Thyroid gland (tissue), 4 donors: ENCODE measurements at regions not wholly inside any gene's neighbourhood (a gene's known extent, or its start where the extent isn't known, plus 50 kb on each side); places are given as distances from the start of the nearest gene placed in this dataset.

Experiments used
- DNase-seq, 2 donors: peaks; one replicate each; pipeline ENCODE4 v3.0.0-alpha.2; 2019
- H3K27ac ChIP-seq, 3 donors: fragments of 200-600 bp; sonication (generic); 1 replicate in 2 of 3; 2 replicates in 1 of 3; pipeline ENCODE4 v1.5.1; 2016 to 2019; ENCODE audit warnings: mild to moderate bottlenecking in 1 of 3, moderate library complexity in 1 of 3
- H3K27me3 ChIP-seq: fragments of 200-600 bp; sonication (generic); one replicate; pipeline ENCODE4 v1.5.1; 2019
- H3K36me3 ChIP-seq, 2 donors: fragments of 200-600 bp; sonication (generic); one replicate each; pipeline ENCODE4 v1.5.1; 2016 to 2019
- H3K4me1 ChIP-seq, 2 donors: fragments of 200-600 bp; sonication (generic); one replicate each; pipeline ENCODE4 v1.5.1; 2017 to 2019
- H3K4me3 ChIP-seq, 3 donors: fragments of 200-600 bp; sonication (generic); replicated peaks in 1 of 3; 1 replicate in 2 of 3; 2 replicates in 1 of 3; pipeline ENCODE4 v1.5.1; 2016; ENCODE audit warnings: mild to moderate bottlenecking in 1 of 3
- H3K9me3 ChIP-seq: fragments of 200-600 bp; sonication (generic); one replicate; pipeline ENCODE4 v1.5.1; 2017
- CTCF ChIP-seq, 6 experiments: fragments of 200-600 bp in 3 of 6; fragments of 450-650 bp in 3 of 6; sonication (generic) in 3 of 6; IDR thresholded peaks; one replicate each; pipeline ENCODE4 v1.5.1; 2016 to 2019; ENCODE audit warnings: antibody characterized with exemption in 6 of 6, mild to moderate bottlenecking in 2 of 6, inconsistent platforms in 1 of 6, moderate library complexity in 1 of 6
- POLR2A ChIP-seq, 2 donors: fragments of 450-650 bp; IDR thresholded peaks; one replicate each; pipeline ENCODE4 v1.6.1; 2017; ENCODE audit warnings: antibody characterized with exemption in 2 of 2, mild to moderate bottlenecking in 2 of 2, moderate library complexity in 1 of 2
- WGBS, 2 donors: methylation state at CpG; one replicate each; pipeline ENCODE4 v1.1.5; 2017; 5-methylcytosine and 5-hydroxymethylcytosine counted together
- intact Hi-C: fragments of 100-400 bp; cut with DNase I; formaldehyde crosslinking; loops from one replicate; pipeline ENCODE4 v1.15.1; 2023

GRCh38 chr18:72235422-72235821, 308.7 kb downstream of the CBLN2 start:
- Histone ChIP-seq H3K36me3 (no peaks in the 10 kb centered on the region), H3K4me1 (no peaks in the 10 kb centered on the region), H3K4me3 (no peak overlapping the region), H3K27me3 (no peaks in the 10 kb centered on the region), H3K27ac (no peak overlapping the region), H3K9me3 (no peaks in the 10 kb centered on the region)
- DNase-seq = no peak
- intact Hi-C loops = no loop called here
- TF ChIP-seq POLR2A (IDR thresholded peaks at IDR 0.05) = no peak
- no peak for TF ChIP-seq CTCF (IDR thresholded peaks at IDR 0.05)
- WGBS, 2 donors = 55 to 61% methylated on average over 2 of the region's 2 CpGs

GRCh38 chr18:72233106-72233505, 311.0 kb downstream of the CBLN2 start:
- intact Hi-C loops = no loop called here
- WGBS, 2 donors = 55 to 58% methylated on average over 4 of the region's 4 CpGs
- no peak for DNase-seq
- Histone ChIP-seq H3K27me3 (no peaks in the 10 kb centered on the region), H3K4me1 (no peaks in the 10 kb centered on the region), H3K27ac (no peak overlapping the region), H3K36me3 (no peaks in the 10 kb centered on the region), H3K9me3 (no peaks in the 10 kb centered on the region), H3K4me3 (no peak overlapping the region)
- TF ChIP-seq POLR2A (IDR thresholded peaks at IDR 0.05) (no peak), CTCF (IDR thresholded peaks at IDR 0.05) (no peak)

- intact Hi-C loops = no loop called here
- H3K36me3 ChIP-seq = no peaks in the 10 kb centered on the region
- no peak overlapping the region for H3K4me3 ChIP-seq
- 46 to 53% methylated on average over 3 of the region's 3 CpGs for WGBS, 2 donors
- TF ChIP-seq CTCF (IDR thresholded peaks at IDR 0.05) = no peak
- no peak for TF ChIP-seq POLR2A (IDR thresholded peaks at IDR 0.05)
- H3K27me3 ChIP-seq = no peaks in the 10 kb centered on the region
- no peak for DNase-seq
- no peaks in the 10 kb centered on the region for H3K4me1 ChIP-seq
- H3K9me3 ChIP-seq = no peaks in the 10 kb centered on the region
- H3K27ac ChIP-seq = no peak overlapping the region
Measured at GRCh38 chr18:72232644-72233043, 311.5 kb downstream of the CBLN2 start.

GRCh38 chr18:72225958-72226357, 318.2 kb downstream of the CBLN2 start:
- no peak overlapping the region for H3K27ac ChIP-seq
- no peaks in the 10 kb centered on the region for H3K36me3 ChIP-seq
- intact Hi-C loops = no loop called here
- 72 to 85% methylated on average over 4 of the region's 4 CpGs for WGBS, 2 donors
- H3K9me3 ChIP-seq = no peaks in the 10 kb centered on the region
- H3K27me3 ChIP-seq = no peaks in the 10 kb centered on the region
- no peak for DNase-seq
- no peaks in the 10 kb centered on the region for H3K4me1 ChIP-seq
- TF ChIP-seq CTCF (IDR thresholded peaks at IDR 0.05) (no peak), POLR2A (IDR thresholded peaks at IDR 0.05) (no peak)
- H3K4me3 ChIP-seq = no peak overlapping the region

GRCh38 chr18:72223733-72224132, 320.4 kb downstream of the CBLN2 start:
- TF ChIP-seq CTCF (IDR thresholded peaks at IDR 0.05) = no peak
- no peak for TF ChIP-seq POLR2A (IDR thresholded peaks at IDR 0.05)
- DNase-seq = no peak
- H3K4me1 ChIP-seq = no peaks in the 10 kb centered on the region
- no peaks in the 10 kb centered on the region for H3K9me3 ChIP-seq
- no peak overlapping the region for H3K4me3 ChIP-seq
- no peaks in the 10 kb centered on the region for H3K36me3 ChIP-seq
- H3K27me3 ChIP-seq = no peaks in the 10 kb centered on the region
- WGBS, 2 donors = 49 to 55% methylated on average over 1 of the region's 1 CpG
- intact Hi-C loops = no loop called here
- H3K27ac ChIP-seq = no peak overlapping the region
